SHP77 (cell line): ENCODE measurements at regions not wholly inside any gene's neighbourhood (a gene's known extent, or its start where the extent isn't known, plus 50 kb on each side); places are given as distances from the start of the nearest gene placed in this dataset.

Source experiments
- DNase-seq, 2 experiments: peaks; one replicate each; lab custom pipeline; 2025; lab: John Stamatoyannopoulos, UW

GRCh38 chr12:94062796-94063635, 85.4 kb upstream of the PLXNC1 start:
- no peak for DNase-seq

DNA sequence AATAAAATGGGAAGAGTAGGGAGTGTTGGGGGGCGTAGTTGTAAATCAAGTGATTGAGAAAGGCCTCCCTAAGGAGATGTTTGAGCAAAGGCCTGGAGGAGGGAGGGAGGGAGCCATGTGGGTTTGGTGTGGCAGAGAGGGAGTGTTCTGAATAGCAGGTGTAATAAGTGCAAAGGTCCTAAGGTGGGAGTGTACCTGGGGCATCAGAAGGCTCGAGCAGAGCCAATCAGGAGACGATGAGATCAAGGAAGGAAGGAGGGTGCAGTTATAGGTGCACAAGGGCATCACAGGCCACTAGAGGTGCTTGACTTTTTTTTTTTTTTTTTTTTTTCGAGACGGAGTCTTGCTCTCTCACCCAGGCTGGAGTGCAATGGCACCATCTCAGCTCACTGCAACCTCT, 77.9 kb upstream of the PLXNC1 start:
- DNase-seq, result no peak

DNA sequence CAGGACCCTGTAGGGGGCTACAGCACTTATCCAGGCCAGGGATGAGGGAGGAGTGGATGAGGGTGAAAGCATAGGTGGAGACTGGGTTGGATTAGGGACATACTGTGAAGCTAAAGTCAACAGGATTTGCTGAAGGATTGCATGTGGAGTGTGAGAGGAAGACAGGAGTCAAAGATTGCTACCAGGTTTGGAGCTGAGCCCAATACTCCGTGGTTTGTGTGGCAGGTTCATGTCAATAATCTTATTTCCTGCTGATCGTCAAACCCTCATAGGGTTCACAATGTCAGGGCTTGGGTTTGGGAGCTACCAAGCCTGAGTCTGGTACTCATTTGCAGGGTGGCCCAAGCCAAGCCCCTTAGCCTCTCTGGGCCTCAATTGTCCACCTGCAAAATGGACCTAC, 77.1 kb upstream of the PLXNC1 start:
- no peak for DNase-seq

DNA sequence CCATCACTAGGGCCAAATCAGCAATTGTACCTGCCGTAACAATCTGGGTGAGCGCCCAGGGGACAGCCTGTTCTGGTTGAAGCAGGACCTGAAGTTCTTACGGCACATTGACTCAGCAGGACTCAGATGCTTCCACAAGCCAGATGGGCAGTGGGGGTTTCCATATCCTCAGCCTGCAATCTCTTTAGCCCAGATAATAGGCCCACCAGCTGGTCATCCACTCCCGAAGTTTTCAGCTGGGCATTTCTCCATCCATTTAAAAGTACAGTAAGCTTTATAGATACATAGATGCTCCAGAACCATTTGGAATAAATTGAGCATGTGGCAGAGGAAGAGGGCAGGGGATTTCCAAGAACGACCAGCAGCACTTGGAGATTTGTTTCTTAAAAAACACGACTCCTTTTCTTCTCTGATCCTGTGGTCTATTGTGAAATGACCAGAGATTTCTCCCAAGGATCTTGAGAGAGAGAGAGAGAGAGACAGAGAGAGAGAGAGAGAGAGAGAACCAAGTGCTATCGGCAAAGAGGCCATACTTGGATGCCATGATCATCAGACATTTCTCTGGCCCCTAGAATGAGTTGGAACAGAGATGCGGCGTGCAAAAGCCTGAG, 74.8 kb upstream of the PLXNC1 start:
- DNase-seq, result no peak

- no peak for DNase-seq
Observed at GRCh38 chr12:94074216-94074979, 74.0 kb upstream of the PLXNC1 start.

- peak in 1 of 2 experiments; percentile 8 for DNase-seq
Observed at GRCh38 chr12:94074980-94075629, 73.3 kb upstream of the PLXNC1 start.

- DNase-seq, result no peak
Observed at GRCh38 chr12:94077209-94077608, 71.2 kb upstream of the PLXNC1 start.

GRCh38 chr12:94078138-94078723, 70.1 kb upstream of the PLXNC1 start:
- DNase-seq, result no peak

DNA sequence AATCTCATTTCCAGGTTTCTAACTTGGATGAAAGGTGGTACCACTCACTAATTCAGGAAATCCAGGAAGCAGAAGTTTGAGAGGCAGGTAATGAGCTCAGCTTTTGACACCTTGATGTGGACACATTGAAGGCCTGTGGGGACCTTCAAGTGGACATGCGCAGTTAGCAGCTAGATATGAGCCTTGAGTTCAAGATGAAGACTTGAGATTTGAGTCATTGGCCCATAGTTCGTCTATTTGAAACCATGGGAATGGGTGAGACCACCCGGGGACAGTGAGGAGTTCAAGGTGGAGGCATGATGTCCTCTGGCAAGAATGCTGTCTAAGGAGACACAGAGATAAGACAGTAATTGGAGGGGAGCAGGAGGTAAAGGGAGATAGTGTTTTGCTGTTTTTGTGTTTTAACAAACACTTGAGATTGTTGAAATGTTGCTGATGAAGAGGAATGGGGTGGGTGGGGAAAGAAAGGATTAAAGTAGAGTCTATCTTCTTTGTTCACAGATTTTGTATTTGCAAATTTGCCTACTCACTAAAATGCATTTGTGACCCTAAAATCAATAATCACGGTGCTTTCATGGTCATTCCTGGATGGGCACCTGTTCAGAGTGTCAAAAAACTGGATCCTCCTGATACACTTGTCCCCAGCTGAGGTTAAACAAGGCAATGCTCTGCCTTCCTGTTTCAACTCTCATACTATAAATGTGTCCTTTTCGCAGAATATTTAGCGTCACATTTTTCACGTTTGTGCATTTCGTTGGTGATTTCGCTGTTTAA, 69.5 kb upstream of the PLXNC1 start:
- no peak for DNase-seq

DNA sequence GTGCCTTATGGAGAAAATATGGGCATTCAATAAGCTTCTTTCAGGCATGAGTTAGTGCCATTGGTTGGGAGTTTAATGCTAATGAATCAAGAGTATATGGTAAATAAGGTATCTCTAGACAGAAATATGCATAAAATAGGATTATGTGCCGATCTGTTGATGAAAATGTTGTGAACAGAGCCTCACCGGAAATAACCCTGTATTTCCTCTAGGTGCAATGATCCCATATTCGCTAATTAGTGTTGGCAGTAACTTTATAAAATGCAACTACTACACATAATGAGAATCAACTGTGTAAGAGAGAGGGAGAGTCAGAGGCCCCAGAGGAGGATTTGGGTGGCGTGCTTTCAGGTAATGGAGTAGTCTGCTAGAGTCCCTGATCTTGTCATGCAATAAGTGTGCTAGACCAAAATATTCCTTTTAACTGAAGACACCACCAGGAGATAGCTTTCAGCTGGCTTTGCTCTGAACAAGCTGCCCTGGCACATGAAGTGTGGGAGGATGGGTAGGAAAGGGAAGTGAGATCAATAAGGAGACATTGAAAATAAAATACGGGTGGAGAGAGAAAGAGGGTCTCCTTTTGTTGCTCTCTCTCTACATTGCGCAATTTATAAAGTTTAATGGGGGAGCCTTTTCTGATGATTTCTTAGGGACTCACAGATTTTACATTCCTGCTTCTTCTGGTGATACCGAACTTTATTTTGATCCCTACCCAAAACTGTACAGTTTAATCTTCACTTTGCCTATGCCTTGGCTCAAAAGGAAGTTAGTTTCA, 68.6 kb upstream of the PLXNC1 start:
- DNase-seq, result no peak

DNA sequence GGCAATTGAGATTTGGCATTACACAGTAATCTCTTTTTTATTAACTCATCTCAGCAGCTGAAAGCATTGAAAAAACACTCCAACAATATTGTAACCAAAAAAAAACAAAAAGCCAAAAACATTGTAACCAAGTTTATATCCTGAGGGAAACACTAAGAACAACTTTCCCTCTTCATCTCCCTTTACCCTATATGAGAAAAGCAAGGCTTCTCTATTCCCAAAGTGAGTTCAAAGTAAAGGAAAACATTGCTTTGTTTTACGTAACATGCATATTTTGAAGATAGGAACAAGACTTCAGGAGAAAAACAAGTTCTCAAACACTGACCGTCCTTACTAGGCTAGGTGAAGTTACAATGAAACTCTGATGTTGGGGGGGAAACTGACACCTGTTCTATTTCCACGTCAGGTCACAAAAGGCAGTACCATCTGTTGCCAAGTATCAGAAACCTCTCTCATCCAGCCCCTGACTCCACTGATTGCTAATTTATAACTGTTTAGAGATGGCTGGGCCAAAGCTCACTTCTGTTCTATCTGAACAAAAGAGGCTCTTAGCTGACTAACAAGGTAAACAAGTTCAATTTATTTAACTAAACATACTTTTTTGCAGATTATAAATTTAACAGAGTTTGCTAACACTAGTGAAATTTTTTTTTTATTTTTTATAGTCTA, 67.9 kb upstream of the PLXNC1 start:
- DNase-seq, result no peak

DNA sequence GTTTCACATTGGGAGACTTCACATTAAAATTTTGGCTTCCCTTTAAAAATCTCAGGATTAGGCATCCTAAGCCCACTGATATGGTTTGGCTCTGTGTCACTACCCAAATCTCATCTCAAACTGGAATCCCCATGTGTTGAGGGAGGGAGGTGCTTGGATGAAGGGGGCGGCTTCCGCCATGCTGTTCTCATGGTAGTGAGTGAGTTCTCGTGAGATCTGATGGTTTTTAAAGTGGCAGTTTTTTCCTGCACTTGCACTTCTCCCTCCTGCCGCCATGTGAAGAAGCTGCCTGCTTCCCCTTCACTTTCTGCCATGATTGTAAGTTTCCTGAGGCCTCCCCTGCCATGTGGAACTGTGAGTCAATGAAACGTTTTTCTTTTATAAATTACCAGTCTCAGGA, 65.7 kb upstream of the PLXNC1 start:
- DNase-seq, result no peak

DNA sequence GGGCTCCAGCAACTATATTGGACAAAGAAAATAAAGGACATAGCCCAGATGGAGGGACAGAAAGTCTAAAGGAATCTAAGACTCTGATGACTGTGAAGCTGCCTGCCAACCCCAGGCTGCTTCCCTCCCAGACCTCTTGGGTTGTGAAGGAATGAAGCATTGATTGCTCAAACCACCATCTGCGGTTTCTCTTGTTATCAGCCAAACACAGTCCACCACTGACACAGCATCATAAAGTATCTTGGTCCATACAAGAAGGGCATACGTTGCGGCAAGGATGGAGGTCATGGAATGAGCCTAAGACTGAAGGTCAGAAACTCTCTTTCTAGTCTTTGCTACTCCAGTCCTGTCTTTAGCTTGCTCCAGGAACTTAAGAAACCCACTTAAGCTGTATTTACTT, 58.5 kb upstream of the PLXNC1 start:
- DNase-seq, result no peak

GRCh38 chr12:94091624-94092023, 56.8 kb upstream of the PLXNC1 start:
- no peak for DNase-seq

GRCh38 chr12:94092516-94093241, 55.7 kb upstream of the PLXNC1 start:
- DNase-seq, result no peak

DNA sequence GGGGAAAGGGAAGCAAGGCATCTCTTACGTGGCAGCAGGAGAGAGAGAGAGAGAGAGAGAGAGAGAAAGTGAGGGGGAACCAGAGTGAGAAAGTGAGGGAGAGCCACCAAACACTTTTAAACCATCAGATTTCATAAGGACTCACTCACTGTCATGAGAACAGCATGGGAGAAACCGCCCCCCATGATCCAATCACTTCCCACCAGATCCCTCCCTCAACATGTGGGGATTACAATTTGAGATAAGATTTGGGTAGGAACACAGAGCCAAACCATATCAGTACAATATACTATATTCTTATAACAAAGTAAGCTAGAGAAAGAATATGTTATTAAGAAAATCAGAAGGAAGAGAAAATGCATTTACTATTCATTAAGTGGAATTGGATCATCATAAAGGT, 53.7 kb upstream of the PLXNC1 start:
- DNase-seq, result no peak

GRCh38 chr12:94095618-94096017, 52.8 kb upstream of the PLXNC1 start:
- DNase-seq, result no peak

DNA sequence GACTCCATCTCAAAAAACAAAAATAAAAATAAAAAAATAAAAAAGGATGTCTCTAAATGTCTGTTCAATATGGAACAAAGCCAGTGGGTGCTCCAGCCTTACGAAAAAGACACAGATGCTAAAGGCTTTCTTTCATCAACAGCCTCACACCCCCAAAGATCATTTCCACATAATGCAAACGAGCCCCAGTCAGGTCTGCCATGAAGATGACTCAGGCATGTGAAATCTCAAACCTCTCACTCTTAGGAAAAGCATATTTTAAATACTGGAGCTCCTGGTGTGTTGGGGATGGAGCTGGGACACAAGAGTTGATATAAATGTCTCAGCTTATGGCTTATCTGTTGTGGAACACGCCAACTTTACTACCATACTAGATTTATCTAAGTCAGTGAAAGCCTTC, 49.9 kb upstream of the PLXNC1 start:
- no peak for DNase-seq
